HCT116 (cell line): ENCODE measurements at regions not wholly inside any gene's neighbourhood (a gene's known extent, or its start where the extent isn't known, plus 50 kb on each side); places are given as distances from the start of the nearest gene placed in this dataset.

Experiments
- ATAC-seq: fragments of 200-7000 bp; cut with Tn5 transposase; 2 replicates; pipeline ENCODE4 v1.9.1; 2020; ENCODE audit warnings: mild to moderate bottlenecking, moderate library complexity
- BruUV-seq: library from RNA; stranded (reverse); fragments of 400-500 nt; replicated peaks from 2 replicates; lab custom pipeline; 2021; lab: Mats Ljungman, UMichigan
- CTCF ChIA-PET: fragments of 300-600 bp; sonication (Branson Sonifier 250); formaldehyde crosslinking; loops from one replicate; lab custom pipeline; 2021; ENCODE audit warnings: antibody characterized with exemption; lab: Charles Lee
- POLR2A ChIA-PET: fragments of 300-600, 350-600 bp; sonication (Branson Sonifier 250); formaldehyde crosslinking; loops from one replicate; lab custom pipeline; 2021; ENCODE audit warnings: antibody characterized with exemption; lab: Charles Lee
- RAD21 ChIA-PET, 2 experiments: fragments of 300-600 bp; sonication (Branson Sonifier 250); formaldehyde crosslinking; loops; one replicate each; lab custom pipeline; 2023; ENCODE audit warnings: low total read pairs in 2 of 2; ENCODE audit not compliant: uncharacterized antibody in 2 of 2, unreplicated experiment in 2 of 2, low non-redundant PET in 1 of 2; lab: Charles Lee
- DNase-seq: peaks from one replicate; pipeline ENCODE4 v3.0.0-alpha.2; 2010; ENCODE audit warnings: low read depth, low spot score
- H2AFZ ChIP-seq: fragments of 200-600 bp; shearing (Covaris generic), sonication (generic); 2 replicates; pipeline ENCODE4 v1.6.1; 2017; ENCODE audit warnings: low read depth, mixed run types, mixed read lengths, antibody characterized with exemption, low read length; ENCODE audit not compliant: poor library complexity, severe bottlenecking
- H3K27ac ChIP-seq: 2 replicates; pipeline ENCODE4 v1.5.1; 2012; ENCODE audit warnings: low read depth, low read length
- H3K27me3 ChIP-seq: fragments of 200-600 bp; sonication (generic); 2 replicates; pipeline ENCODE4 v1.6.1; 2016; ENCODE audit warnings: mixed run types, low read length, mixed read lengths; ENCODE audit not compliant: insufficient read depth
- H3K36me3 ChIP-seq, 2 experiments: fragments of 200-500 bp in 1 of 2; fragments of 200-600 bp in 1 of 2; sonication (Bioruptor generic) in 1 of 2; sonication (generic) in 1 of 2; 2 replicates each; pipeline versions ENCODE4 v1.5.1 to v1.6.1; 2014 to 2016; ENCODE audit warnings: low read length in 2 of 2, inconsistent platforms in 1 of 2, mixed read lengths in 1 of 2, mixed run types in 1 of 2; ENCODE audit not compliant: insufficient read depth in 2 of 2, control insufficient read depth in 1 of 2
- H3K4me1 ChIP-seq, 2 experiments: fragments of 200-600 bp in 1 of 2; sonication (generic) in 1 of 2; 2 replicates each; pipeline versions ENCODE4 v1.5.1 to v1.6.1; 2012 to 2017; ENCODE audit warnings: low read length in 2 of 2, inconsistent platforms in 1 of 2, mild to moderate bottlenecking in 1 of 2, mixed read lengths in 1 of 2, mixed run types in 1 of 2, moderate library complexity in 1 of 2; ENCODE audit not compliant: insufficient read depth in 2 of 2, control insufficient read depth in 1 of 2
- H3K4me2 ChIP-seq: fragments of 200-600 bp; sonication (generic); 2 replicates; pipeline ENCODE4 v1.6.1; 2017; ENCODE audit warnings: mixed run types, low read length, mixed read lengths
- H3K4me3 ChIP-seq, 2 experiments: fragments of 200-600 bp in 1 of 2; sonication (generic) in 1 of 2; replicated peaks in 1 of 2; 2 replicates each; pipeline ENCODE4 v1.5.1; 2011 to 2016; ENCODE audit warnings: low read length in 2 of 2, control low read depth in 1 of 2, low read depth in 1 of 2, mild to moderate bottlenecking in 1 of 2, mixed read lengths in 1 of 2, mixed run types in 1 of 2
- H3K79me2 ChIP-seq: fragments of 200-600 bp; sonication (generic); 2 replicates; pipeline ENCODE4 v1.6.1; 2017; ENCODE audit warnings: mild to moderate bottlenecking, mixed run types, low read length, moderate library complexity, mixed read lengths; ENCODE audit not compliant: insufficient read depth
- H3K9ac ChIP-seq: fragments of 200-600 bp; sonication (generic); 2 replicates; pipeline ENCODE4 v1.6.1; 2016; ENCODE audit warnings: low read length, mixed read lengths
- H3K9me2 ChIP-seq: fragments of 200-600 bp; sonication (generic), shearing (Covaris generic); 2 replicates; pipeline ENCODE4 v1.6.1; 2017; ENCODE audit warnings: mixed run types, mild to moderate bottlenecking, moderate library complexity; ENCODE audit not compliant: insufficient read depth
- H3K9me3 ChIP-seq, 2 experiments: fragments of 200-500 bp in 1 of 2; fragments of 200-600 bp in 1 of 2; sonication (Bioruptor generic) in 1 of 2; sonication (generic) in 1 of 2; 2 replicates each; pipeline ENCODE4 v1.6.1; 2014 to 2017; ENCODE audit warnings: low read length in 2 of 2, mixed read lengths in 2 of 2, inconsistent platforms in 1 of 2, low read depth in 1 of 2, mild to moderate bottlenecking in 1 of 2, mixed run types in 1 of 2, moderate library complexity in 1 of 2; ENCODE audit not compliant: control insufficient read depth in 1 of 2, insufficient read depth in 1 of 2
- H4K20me1 ChIP-seq: fragments of 200-600 bp; sonication (generic), shearing (Covaris generic); 2 replicates; pipeline ENCODE4 v1.6.1; 2017; ENCODE audit warnings: mixed run types, mild to moderate bottlenecking, moderate library complexity; ENCODE audit not compliant: insufficient read depth
- CBX3 ChIP-seq: IDR thresholded peaks from 2 replicates; pipeline ENCODE4 v1.6.1; 2012; ENCODE audit warnings: low read depth
- CEBPB ChIP-seq: IDR thresholded peaks from 2 replicates; pipeline ENCODE4 v1.6.1; 2012; ENCODE audit warnings: low read depth
- EGR1 ChIP-seq: IDR thresholded peaks from 2 replicates; pipeline ENCODE4 v1.6.1; 2012; ENCODE audit warnings: low read depth
- ELF1 ChIP-seq: IDR thresholded peaks from 2 replicates; pipeline ENCODE4 v1.6.1; 2012; ENCODE audit warnings: low read depth, borderline replicate concordance
- EZH2 ChIP-seq: fragments of 200-600 bp; sonication (generic); IDR thresholded peaks from 2 replicates; pipeline ENCODE4 v1.6.1; 2017; ENCODE audit warnings: antibody characterized with exemption, mixed run types
- FOSL1 ChIP-seq: IDR thresholded peaks from 2 replicates; pipeline ENCODE4 v1.6.1; 2012; ENCODE audit warnings: low read depth
- JUND ChIP-seq: IDR thresholded peaks from 2 replicates; pipeline ENCODE4 v1.6.1; 2012
- MAX ChIP-seq: IDR thresholded peaks from 2 replicates; pipeline ENCODE4 v1.6.1; 2012
- POLR2A ChIP-seq: IDR thresholded peaks from 2 replicates; pipeline ENCODE4 v1.7.0; 2011; ENCODE audit warnings: borderline replicate concordance; ENCODE audit not compliant: insufficient read depth, insufficient read length; ENCODE audit errors: extremely low read depth
- REST ChIP-seq: IDR thresholded peaks from 2 replicates; pipeline ENCODE4 v1.6.1; 2012; ENCODE audit warnings: low read depth
- SIN3A ChIP-seq: IDR thresholded peaks from 2 replicates; pipeline ENCODE4 v1.6.1; 2012; ENCODE audit warnings: low read depth
- SP1 ChIP-seq: IDR thresholded peaks from 2 replicates; pipeline ENCODE4 v1.6.1; 2012; ENCODE audit warnings: low read depth
- SRF ChIP-seq: IDR thresholded peaks from 2 replicates; pipeline ENCODE4 v1.6.1; 2012; ENCODE audit warnings: low read depth
- TCF7L2 ChIP-seq: IDR thresholded peaks from 2 replicates; pipeline ENCODE4 v1.7.0; 2011; ENCODE audit warnings: borderline replicate concordance, inconsistent platforms; ENCODE audit not compliant: insufficient read depth, insufficient read length; ENCODE audit errors: extremely low read depth
- YY1 ChIP-seq: IDR thresholded peaks from 2 replicates; pipeline ENCODE4 v1.6.1; 2011; ENCODE audit warnings: low read length, low read depth, moderate library complexity, mild to moderate bottlenecking; ENCODE audit not compliant: insufficient replicate concordance; ENCODE audit errors: extremely low read depth
- ZFX ChIP-seq: fragments of 450-650 bp; IDR thresholded peaks from 2 replicates; pipeline ENCODE4 v1.6.1; 2017
- ZNF274 ChIP-seq: fragments of 200-500 bp; sonication (Bioruptor generic); IDR thresholded peaks from 2 replicates; pipeline ENCODE4 v1.6.1; 2014; ENCODE audit warnings: mild to moderate bottlenecking, low read depth, low read length, inconsistent platforms
- intact Hi-C: fragments of 100-400 bp; cut with micrococcal nuclease; formaldehyde crosslinking; loops from 2 replicates; pipeline ENCODE4 v1.10.0; 2022
- TF ChIP-seq, protein P1 (sequence below): IDR thresholded peaks from 2 replicates; pipeline ENCODE4 v1.6.1; 2011; ENCODE audit warnings: mild to moderate bottlenecking, low read length, moderate library complexity; ENCODE audit not compliant: insufficient replicate concordance; ENCODE audit errors: extremely low read depth
- TF ChIP-seq, protein P2 (sequence below), 3 experiments: fragments of 200-600 bp in 1 of 3; sonication (generic) in 1 of 3; IDR thresholded peaks in 2 of 3; conservative IDR thresholded peaks in 1 of 3; 2 replicates each; pipeline ENCODE4 v1.5.1; 2012 to 2017; ENCODE audit warnings: low read depth in 2 of 3, low read length in 2 of 3, antibody characterized with exemption in 1 of 3, borderline replicate concordance in 1 of 3, control low read depth in 1 of 3, mild to moderate bottlenecking in 1 of 3, mixed read lengths in 1 of 3, mixed run types in 1 of 3, moderate library complexity in 1 of 3; ENCODE audit not compliant: insufficient read depth in 1 of 3
- TF ChIP-seq, protein P3 (sequence below): IDR thresholded peaks from 2 replicates; pipeline ENCODE4 v1.6.1; 2012

DNA sequence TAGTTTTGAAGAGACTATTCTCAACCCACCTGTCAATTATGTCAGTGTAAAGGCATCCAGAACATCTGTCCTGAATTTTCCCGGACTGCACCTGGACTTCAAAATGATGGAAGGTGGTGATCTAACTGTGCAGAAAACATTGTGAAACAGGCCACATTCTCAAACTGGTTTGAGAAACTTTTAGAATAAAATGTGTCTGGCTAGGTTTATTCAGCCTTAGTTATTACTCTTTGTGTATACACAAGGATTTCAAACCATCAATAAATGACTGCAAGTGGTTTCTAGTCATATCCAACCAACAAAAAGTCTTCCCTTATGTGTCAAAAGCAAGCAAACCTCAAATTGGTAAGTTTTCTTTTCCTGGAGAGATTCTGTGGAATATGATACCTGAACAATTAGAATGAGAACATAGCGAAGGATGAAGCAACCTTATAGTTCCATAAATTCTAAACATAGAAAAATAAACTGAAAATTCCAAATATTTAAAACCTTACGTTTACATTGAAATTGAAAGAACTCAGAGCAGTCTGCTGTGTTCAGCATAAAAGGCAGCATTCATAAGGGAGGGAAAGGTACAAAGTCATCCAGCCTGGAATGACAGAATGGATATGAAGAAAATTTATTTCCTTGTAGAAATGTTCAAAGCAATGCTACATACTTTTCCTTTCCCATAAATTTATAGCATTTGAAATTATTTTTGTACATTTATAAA, 306.6 kb upstream of the TGFBR2 start:
- Histone ChIP-seq H3K4me1 (no peaks in the 10 kb centered on the region), H4K20me1 (no peaks in the 10 kb centered on the region), H3K4me3 (no peak overlapping the region), H2AFZ (no peak overlapping the region), H3K27ac (no peak overlapping the region), H3K9me2 (no peaks in the 10 kb centered on the region), H3K9me3 (no peaks in the 10 kb centered on the region), H3K4me2 (no peak overlapping the region), H3K79me2 (no peaks in the 10 kb centered on the region), H3K9ac (no peak overlapping the region), H3K27me3 (no peaks in the 10 kb centered on the region), H3K36me3 (no peaks in the 10 kb centered on the region)
- ChIA-PET POLR2A (no interaction called here), RAD21 (no interaction called here), CTCF (no interaction called here)
- intact Hi-C loops = no loop called here
- no peak for TF ChIP-seq EZH2
- TF ChIP-seq TCF7L2 = no peak
- TF ChIP-seq SIN3A = no peak
- TF ChIP-seq, protein P1, sequence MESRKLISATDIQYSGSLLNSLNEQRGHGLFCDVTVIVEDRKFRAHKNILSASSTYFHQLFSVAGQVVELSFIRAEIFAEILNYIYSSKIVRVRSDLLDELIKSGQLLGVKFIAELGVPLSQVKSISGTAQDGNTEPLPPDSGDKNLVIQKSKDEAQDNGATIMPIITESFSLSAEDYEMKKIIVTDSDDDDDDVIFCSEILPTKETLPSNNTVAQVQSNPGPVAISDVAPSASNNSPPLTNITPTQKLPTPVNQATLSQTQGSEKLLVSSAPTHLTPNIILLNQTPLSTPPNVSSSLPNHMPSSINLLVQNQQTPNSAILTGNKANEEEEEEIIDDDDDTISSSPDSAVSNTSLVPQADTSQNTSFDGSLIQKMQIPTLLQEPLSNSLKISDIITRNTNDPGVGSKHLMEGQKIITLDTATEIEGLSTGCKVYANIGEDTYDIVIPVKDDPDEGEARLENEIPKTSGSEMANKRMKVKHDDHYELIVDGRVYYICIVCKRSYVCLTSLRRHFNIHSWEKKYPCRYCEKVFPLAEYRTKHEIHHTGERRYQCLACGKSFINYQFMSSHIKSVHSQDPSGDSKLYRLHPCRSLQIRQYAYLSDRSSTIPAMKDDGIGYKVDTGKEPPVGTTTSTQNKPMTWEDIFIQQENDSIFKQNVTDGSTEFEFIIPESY = no peak
- TF ChIP-seq SP1 = no peak
- no peak for TF ChIP-seq FOSL1
- no peak for TF ChIP-seq CEBPB
- no peak for TF ChIP-seq REST
- no peak for TF ChIP-seq POLR2A
- TF ChIP-seq EGR1 = no peak
- TF ChIP-seq, protein P2, sequence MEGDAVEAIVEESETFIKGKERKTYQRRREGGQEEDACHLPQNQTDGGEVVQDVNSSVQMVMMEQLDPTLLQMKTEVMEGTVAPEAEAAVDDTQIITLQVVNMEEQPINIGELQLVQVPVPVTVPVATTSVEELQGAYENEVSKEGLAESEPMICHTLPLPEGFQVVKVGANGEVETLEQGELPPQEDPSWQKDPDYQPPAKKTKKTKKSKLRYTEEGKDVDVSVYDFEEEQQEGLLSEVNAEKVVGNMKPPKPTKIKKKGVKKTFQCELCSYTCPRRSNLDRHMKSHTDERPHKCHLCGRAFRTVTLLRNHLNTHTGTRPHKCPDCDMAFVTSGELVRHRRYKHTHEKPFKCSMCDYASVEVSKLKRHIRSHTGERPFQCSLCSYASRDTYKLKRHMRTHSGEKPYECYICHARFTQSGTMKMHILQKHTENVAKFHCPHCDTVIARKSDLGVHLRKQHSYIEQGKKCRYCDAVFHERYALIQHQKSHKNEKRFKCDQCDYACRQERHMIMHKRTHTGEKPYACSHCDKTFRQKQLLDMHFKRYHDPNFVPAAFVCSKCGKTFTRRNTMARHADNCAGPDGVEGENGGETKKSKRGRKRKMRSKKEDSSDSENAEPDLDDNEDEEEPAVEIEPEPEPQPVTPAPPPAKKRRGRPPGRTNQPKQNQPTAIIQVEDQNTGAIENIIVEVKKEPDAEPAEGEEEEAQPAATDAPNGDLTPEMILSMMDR (IDR thresholded peaks at IDR 0.05 in 2 of 3, conservative IDR thresholded peaks at IDR 0.05 in 1 of 3; ENCODE audit: borderline replicate concordance in 1 of 3, insufficient read depth in 1 of 3, low read depth in 2 of 3, low read length in 2 of 3) = no peak
- no peak for TF ChIP-seq MAX
- TF ChIP-seq ELF1 = no peak
- no peak for TF ChIP-seq JUND
- TF ChIP-seq YY1 = no peak
- TF ChIP-seq ZFX = no peak
- TF ChIP-seq ZNF274 = no peak
- no peak for TF ChIP-seq CBX3
- TF ChIP-seq, protein P3, sequence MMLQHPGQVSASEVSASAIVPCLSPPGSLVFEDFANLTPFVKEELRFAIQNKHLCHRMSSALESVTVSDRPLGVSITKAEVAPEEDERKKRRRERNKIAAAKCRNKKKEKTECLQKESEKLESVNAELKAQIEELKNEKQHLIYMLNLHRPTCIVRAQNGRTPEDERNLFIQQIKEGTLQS = no peak
- TF ChIP-seq SRF = no peak
- no TSS peak for BruUV-seq
- no peak for ATAC-seq
- DNase-seq = no peak
